ENCODE measurements at regions not wholly inside any gene's neighbourhood (a gene's known extent, or its start where the extent isn't known, plus 50 kb on each side); places are given as distances from the start of the nearest gene placed in this dataset.

DNA sequence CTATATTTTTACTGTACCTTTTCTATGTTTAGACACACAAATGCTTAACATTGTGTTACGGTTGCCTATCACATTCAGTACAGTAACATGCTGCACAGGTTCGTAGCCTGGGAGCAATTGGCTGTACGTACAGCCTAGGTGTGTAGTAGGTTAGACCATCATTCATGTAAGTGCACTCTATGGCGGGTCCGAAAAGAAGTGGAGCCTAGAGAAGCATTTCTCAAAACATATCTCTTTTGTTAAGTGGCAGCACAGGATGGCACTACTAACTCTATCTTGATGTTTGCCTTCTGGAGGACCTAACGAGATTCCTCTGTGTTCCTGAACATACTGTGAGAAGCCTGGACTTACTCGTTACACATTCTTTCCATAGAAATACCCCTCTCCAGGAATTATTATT is 132.3 kb upstream of the ADPGK start:
- TF ChIP-seq GATA1 (IDR thresholded peaks at IDR 0.05; ENCODE audit: low read depth, low read length): no peak
- TF ChIP-seq POLR2A (IDR thresholded peaks at IDR 0.05; ENCODE audit: low read length): no peak

Measured in erythroblast (primary cell).